ENCODE measurements at regions not wholly inside any gene's neighbourhood (a gene's known extent, or its start where the extent isn't known, plus 50 kb on each side); places are given as distances from the start of the nearest gene placed in this dataset.

DNA sequence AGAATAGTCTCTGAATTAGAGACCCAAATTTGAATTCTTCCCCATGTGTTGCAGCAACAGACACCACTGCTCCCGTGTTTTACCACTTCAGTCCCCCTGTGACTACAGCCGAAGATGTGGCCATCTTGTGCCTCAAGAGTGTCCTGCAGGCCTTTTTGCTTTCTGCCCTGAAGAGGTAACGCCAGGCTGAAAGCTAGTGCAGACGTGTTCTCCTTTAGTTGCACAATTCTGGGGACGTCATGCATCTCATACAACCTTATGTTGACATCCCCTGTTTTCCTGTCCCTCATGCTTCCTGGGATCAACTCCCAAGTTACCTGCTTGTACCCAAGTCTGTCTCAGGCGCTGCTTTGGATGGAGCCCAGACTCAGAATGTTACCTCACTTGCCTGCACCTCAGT, 69.1 kb upstream of the SLC22A23 start:
- H3K4me1 ChIP-seq = no peaks in the 10 kb centered on the region

DNA sequence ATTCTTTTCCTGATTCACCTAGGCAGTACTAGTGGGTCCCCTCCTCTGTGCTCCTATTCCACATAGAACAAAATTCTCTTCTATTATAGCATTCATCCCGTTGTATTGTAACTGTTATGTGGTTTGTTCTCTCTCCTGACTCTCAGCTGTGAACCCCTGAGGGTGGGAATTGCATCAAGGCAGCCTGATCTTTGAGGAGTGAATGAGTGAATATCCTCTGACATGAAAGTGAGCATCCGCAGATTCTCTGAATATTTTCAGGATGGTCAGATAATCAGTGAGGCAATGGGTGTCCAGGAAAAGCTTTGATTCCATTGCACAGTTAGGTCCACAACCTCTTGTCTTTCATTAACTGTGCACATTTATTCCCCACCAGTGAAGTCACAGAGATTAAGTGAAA, 67.6 kb upstream of the SLC22A23 start:
- DNase-seq (ENCODE audit: low spot score) = no peak
- TF ChIP-seq CTCF (IDR thresholded peaks at IDR 0.05) = no peak

More for the DNA sequence above, 69.1 kb upstream of the SLC22A23 start:
- Histone ChIP-seq H3K27me3 (no peaks in the 10 kb centered on the region), H3K4me3 (no peak overlapping the region), H3K27ac (no peak overlapping the region), H3K36me3 (no peaks in the 10 kb centered on the region), H3K9me3 (no peaks in the 10 kb centered on the region)
- no peak for DNase-seq (ENCODE audit: low spot score)
- TF ChIP-seq CTCF (IDR thresholded peaks at IDR 0.05) = no peak

GRCh38 chr6:3523966-3524365, 67.1 kb upstream of the SLC22A23 start:
- Histone ChIP-seq H3K4me3 (no peak overlapping the region), H3K4me1 (no peaks in the 10 kb centered on the region), H3K36me3 (no peaks in the 10 kb centered on the region), H3K9me3 (peaks cover 0 to 6% of the 10 kb centered on the region in 2 donors), H3K27ac (no peak overlapping the region), H3K27me3 (no peaks in the 10 kb centered on the region)
- DNase-seq (ENCODE audit: low spot score) = no peak
- TF ChIP-seq CTCF (IDR thresholded peaks at IDR 0.05) = no peak

More for the DNA sequence above, 67.6 kb upstream of the SLC22A23 start:
- Histone ChIP-seq H3K9me3 (peaks cover 0 to 6% of the 10 kb centered on the region in 2 donors), H3K36me3 (no peaks in the 10 kb centered on the region), H3K27me3 (no peaks in the 10 kb centered on the region), H3K27ac (no peak overlapping the region), H3K4me1 (no peaks in the 10 kb centered on the region), H3K4me3 (no peak overlapping the region)

DNA sequence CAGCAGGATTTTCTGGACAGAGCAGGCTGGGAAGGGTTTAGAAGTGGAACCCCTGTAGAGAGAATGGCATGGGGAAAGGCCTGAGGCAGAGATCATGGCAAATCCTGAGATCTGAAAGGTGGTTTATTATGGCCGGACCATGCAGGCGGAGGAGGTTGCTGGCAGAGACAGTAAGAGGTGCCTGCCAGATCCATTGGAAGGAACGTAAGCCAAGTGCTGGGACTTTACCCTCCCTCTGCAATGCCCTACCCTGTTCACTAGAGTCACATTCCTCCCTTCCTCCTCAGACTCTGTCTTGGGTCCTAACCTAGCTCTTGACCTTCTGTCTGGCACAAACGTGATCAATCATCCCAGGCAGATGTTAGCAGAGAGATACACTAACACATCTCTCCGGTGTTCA, 66.4 kb upstream of the SLC22A23 start:
- H3K27me3 ChIP-seq = no peaks in the 10 kb centered on the region
- peaks cover 0 to 6% of the 10 kb centered on the region in 2 donors for H3K9me3 ChIP-seq
- no peaks in the 10 kb centered on the region for H3K4me1 ChIP-seq
- DNase-seq (ENCODE audit: low spot score) = no peak
- no peaks in the 10 kb centered on the region for H3K36me3 ChIP-seq
- no peak overlapping the region for H3K4me3 ChIP-seq
- no peak overlapping the region for H3K27ac ChIP-seq
- no peak for TF ChIP-seq CTCF (IDR thresholded peaks at IDR 0.05)

DNA sequence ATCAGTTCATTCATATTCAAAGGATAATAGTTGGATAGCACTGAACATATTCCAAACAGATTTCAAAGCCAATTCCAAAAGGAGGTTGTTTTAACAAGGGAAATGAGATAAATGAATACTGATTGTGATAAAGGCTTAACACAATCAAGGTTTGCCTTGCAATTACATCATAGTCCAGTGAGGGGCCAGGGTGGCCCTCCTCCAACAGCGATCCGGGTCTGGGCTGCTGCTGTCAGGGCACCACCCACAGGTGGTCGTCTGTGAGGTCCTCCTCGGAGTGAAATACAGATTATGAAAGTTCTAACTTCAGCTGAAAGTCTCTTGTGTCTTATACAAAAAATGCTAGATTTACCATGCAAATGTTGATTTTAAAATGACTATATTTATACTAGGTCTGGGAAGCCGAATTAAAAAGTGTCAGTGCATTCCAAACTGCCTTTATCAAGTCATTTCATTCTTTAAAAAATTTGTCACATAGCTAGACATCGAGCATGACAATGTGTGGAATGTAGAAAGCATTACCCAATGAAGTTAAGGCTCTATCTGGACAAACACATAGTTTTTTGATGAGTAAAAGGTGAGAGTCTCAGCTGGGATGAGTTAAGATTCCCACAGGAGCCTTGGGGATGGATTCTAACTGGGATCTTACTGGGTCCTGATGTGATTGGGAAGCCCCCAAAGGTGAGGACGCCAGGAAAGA, 65.9 kb upstream of the SLC22A23 start:
- no peak for TF ChIP-seq CTCF (IDR thresholded peaks at IDR 0.05)
- Histone ChIP-seq H3K27me3 (no peaks in the 10 kb centered on the region), H3K27ac (no peak overlapping the region), H3K4me1 (no peaks in the 10 kb centered on the region), H3K36me3 (no peaks in the 10 kb centered on the region), H3K4me3 (no peak overlapping the region), H3K9me3 (peaks cover 0 to 6% of the 10 kb centered on the region in 2 donors)
- DNase-seq (ENCODE audit: low spot score) = no peak

Measured in right atrium auricular region (tissue), 2 donors.